ENCODE measurements at regions not wholly inside any gene's neighbourhood (a gene's known extent, or its start where the extent isn't known, plus 50 kb on each side); places are given as distances from the start of the nearest gene placed in this dataset.

DNA sequence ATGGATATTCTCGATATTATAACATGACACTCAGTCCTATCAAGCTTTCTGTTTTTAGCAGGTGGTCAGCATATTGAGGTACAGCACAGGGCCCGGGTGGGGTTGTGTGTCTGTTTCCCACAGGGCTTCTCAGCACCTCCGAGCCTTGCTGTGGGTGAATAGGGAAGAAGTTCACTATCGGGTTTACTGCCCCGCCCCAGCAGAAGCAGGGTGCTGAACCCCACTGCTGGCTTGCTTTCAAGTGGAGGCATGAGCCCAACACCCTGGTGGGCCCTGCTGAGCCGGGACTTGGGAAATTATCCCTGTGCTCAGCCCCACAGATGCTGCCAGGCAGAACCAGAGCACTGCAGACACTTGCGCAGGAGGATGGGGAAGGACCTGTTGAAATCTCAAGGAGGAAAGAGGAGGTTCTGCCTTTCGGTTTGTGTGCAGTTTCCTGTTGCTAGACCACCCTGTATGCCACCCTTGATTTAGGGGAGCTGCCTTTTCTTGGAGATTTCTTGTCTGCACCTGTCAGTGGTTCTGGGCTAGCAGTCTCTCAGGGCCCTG, 270.3 kb upstream of the SALL3 start:
- Histone ChIP-seq H3K27ac (no peak overlapping the region), H3K36me3 (no peaks in the 10 kb centered on the region), H3K4me1 (no peaks in the 10 kb centered on the region), H3K27me3 (no peaks in the 10 kb centered on the region), H3K4me3 (no peak overlapping the region), H3K9me3 (peaks cover 0 to 13% (median 5%) of the 10 kb centered on the region in 4 donors)
- TF ChIP-seq POLR2A (IDR thresholded peaks at IDR 0.05): no peak
- TF ChIP-seq POLR2AphosphoS5 (IDR thresholded peaks at IDR 0.05): no peak
- TF ChIP-seq, protein P1, sequence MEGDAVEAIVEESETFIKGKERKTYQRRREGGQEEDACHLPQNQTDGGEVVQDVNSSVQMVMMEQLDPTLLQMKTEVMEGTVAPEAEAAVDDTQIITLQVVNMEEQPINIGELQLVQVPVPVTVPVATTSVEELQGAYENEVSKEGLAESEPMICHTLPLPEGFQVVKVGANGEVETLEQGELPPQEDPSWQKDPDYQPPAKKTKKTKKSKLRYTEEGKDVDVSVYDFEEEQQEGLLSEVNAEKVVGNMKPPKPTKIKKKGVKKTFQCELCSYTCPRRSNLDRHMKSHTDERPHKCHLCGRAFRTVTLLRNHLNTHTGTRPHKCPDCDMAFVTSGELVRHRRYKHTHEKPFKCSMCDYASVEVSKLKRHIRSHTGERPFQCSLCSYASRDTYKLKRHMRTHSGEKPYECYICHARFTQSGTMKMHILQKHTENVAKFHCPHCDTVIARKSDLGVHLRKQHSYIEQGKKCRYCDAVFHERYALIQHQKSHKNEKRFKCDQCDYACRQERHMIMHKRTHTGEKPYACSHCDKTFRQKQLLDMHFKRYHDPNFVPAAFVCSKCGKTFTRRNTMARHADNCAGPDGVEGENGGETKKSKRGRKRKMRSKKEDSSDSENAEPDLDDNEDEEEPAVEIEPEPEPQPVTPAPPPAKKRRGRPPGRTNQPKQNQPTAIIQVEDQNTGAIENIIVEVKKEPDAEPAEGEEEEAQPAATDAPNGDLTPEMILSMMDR (IDR thresholded peaks at IDR 0.05): no peak
- no peak for TF ChIP-seq EP300 (IDR thresholded peaks at IDR 0.05)
- DNase-seq: peak; percentile 54
- 79 to 88% methylated on average over 8 of the region's 8 CpGs for WGBS, 2 donors
- intact Hi-C loops (cut with DNase I): no loop called here

DNA sequence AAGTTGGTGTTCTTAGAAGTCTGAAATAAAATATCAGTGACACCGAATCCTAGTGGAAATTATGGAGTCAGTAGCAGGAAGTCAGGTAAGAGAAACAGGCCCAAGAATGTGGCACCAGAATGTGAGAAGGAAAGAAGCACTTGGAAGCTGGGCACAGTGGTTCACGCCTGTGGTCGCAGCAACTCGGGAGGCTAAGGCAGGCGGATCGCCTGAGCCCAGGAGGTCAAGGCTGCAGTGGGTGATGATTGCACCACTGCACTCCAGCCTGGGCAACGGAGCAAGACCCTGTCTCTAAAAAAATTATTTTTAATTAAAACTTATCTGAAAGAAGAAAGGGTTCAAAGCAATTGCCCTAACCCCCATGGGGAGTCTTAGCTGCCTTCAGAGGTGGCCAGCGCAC, 268.3 kb upstream of the SALL3 start:
- intact Hi-C loops (cut with DNase I): no loop called here
- Histone ChIP-seq H3K27ac (no peak overlapping the region), H3K4me1 (no peaks in the 10 kb centered on the region), H3K27me3 (no peaks in the 10 kb centered on the region), H3K9me3 (peaks cover 0 to 13% (median 5%) of the 10 kb centered on the region in 4 donors), H3K4me3 (no peak overlapping the region), H3K36me3 (no peaks in the 10 kb centered on the region)
- peak; percentile 37 for DNase-seq
- WGBS, 2 donors: 90 to 91% methylated on average over 8 of the region's 8 CpGs
- no peak for TF ChIP-seq EP300 (IDR thresholded peaks at IDR 0.05)
- no peak for TF ChIP-seq POLR2A (IDR thresholded peaks at IDR 0.05)
- TF ChIP-seq, protein P1 (IDR thresholded peaks at IDR 0.05): no peak
- no peak for TF ChIP-seq POLR2AphosphoS5 (IDR thresholded peaks at IDR 0.05)

DNA sequence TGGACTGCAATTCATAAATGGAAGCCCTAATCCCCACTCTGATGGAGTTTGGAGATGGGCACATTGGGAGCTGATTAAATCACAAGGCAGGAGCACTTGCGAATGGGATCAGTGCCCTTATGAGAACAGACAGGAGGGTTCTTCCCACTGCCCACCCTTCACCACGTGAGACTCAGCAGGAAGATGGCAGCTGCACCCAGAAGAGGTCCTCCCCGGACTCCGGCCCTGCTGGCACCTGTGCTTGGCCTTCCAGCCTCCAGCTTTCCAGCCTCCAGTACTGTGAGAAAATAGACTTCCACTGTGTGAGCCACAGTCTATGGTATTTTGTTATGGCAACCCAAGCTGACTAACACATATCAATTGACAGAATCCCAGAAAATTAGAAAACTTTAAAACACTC, 267.6 kb upstream of the SALL3 start:
- Histone ChIP-seq H3K4me1 (no peaks in the 10 kb centered on the region), H3K27me3 (no peaks in the 10 kb centered on the region), H3K36me3 (no peaks in the 10 kb centered on the region), H3K4me3 (no peak overlapping the region), H3K27ac (no peak overlapping the region), H3K9me3 (peaks cover 0 to 13% (median 5%) of the 10 kb centered on the region in 4 donors)
- TF ChIP-seq EP300 (IDR thresholded peaks at IDR 0.05): no peak
- TF ChIP-seq, protein P1 (IDR thresholded peaks at IDR 0.05): no peak
- no peak for TF ChIP-seq POLR2AphosphoS5 (IDR thresholded peaks at IDR 0.05)
- no peak for TF ChIP-seq POLR2A (IDR thresholded peaks at IDR 0.05)
- DNase-seq: peak; percentile 7
- WGBS, 2 donors: 74 to 83% methylated on average over 4 of the region's 4 CpGs
- intact Hi-C loops (cut with DNase I): no loop called here

DNA sequence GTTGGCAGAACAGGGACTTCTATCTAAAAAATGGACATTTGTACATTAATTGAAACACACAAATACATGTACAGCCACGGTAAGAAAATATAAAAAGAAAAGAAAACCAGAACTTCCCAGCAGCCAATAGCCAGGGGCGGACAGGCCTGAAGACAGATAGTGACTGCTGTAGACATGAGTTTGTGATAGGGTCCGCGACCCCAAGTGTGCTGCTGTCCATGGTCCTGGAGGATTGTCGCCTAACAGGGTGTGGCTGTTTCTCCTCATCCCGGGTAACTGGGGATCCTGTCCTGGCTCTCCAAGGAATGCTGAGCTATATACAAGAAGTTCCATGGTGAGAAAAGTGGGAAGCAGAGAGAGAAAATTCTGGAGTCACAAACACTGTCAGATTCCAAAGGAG, 266.5 kb upstream of the SALL3 start:
- intact Hi-C loops (cut with DNase I): no loop called here
- TF ChIP-seq POLR2A (IDR thresholded peaks at IDR 0.05) (no peak), POLR2AphosphoS5 (IDR thresholded peaks at IDR 0.05) (no peak), EP300 (IDR thresholded peaks at IDR 0.05) (no peak)
- TF ChIP-seq, protein P1 (IDR thresholded peaks at IDR 0.05): no peak
- no peaks in the 10 kb centered on the region for H3K27me3 ChIP-seq
- peak; percentile 19 for DNase-seq
- 20 to 31% methylated on average over 6 of the region's 6 CpGs for WGBS, 2 donors
- no peaks in the 10 kb centered on the region for H3K36me3 ChIP-seq
- no peak overlapping the region for H3K4me3 ChIP-seq
- no peak overlapping the region for H3K27ac ChIP-seq
- no peaks in the 10 kb centered on the region for H3K4me1 ChIP-seq
- H3K9me3 ChIP-seq: peaks cover 0 to 8% (median 3%) of the 10 kb centered on the region in 4 donors

DNA sequence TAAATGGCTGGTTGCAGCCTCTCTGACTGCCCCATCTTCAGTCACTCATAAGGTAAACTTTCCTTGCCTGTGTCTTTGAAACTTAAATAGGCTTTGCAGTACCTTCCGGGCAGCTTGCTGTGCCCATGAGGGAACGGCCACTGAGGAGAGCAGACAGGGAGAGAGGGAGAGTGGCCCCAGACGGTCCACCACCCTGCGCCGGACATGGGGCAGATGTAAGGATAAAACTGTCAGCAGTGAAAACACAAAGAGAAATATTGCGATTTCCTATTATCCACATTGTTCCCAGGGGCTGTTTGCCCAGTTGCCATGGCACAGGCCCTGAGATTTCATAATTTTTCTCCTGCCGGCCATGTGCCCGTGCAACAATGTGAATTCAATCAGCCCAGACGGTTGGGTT, 265.9 kb upstream of the SALL3 start:
- DNase-seq: no peak
- 88 to 89% methylated on average over 9 of the region's 9 CpGs for whole genome bisulfite sequencing, 2 donors
- Histone ChIP-seq H3K4me1 (no peaks in the 10 kb centered on the region), H3K4me3 (no peak overlapping the region), H3K36me3 (no peaks in the 10 kb centered on the region), H3K9me3 (peaks cover 0 to 4% (median 2%) of the 10 kb centered on the region in 4 donors), H3K27me3 (no peaks in the 10 kb centered on the region), H3K27ac (no peak overlapping the region)
- TF ChIP-seq POLR2AphosphoS5 (IDR thresholded peaks at IDR 0.05) (no peak), POLR2A (IDR thresholded peaks at IDR 0.05) (no peak), EP300 (IDR thresholded peaks at IDR 0.05) (no peak)
- TF ChIP-seq, protein P1 (IDR thresholded peaks at IDR 0.05): no peak
- intact Hi-C loops (cut with DNase I): no loop called here

Measured in sigmoid colon (tissue), 6 donors.